Mesenchymal stem cell (in vitro differentiated cells and primary cell): ENCODE measurements at regions not wholly inside any gene's neighbourhood (a gene's known extent, or its start where the extent isn't known, plus 50 kb on each side); places are given as distances from the start of the nearest gene placed in this dataset.

ENCODE experiments used
- DNase-seq: peaks from one replicate; pipeline ENCODE4 v3.0.0-alpha.2; 2013
- H2AFZ ChIP-seq: one replicate; pipeline ENCODE4 v1.6.1; 2013; ENCODE audit warnings: low read depth, mild to moderate bottlenecking, control low read depth, inconsistent platforms, low read length, moderate library complexity
- H2AK5ac ChIP-seq: 2 replicates; pipeline ENCODE4 v1.6.1; 2013; ENCODE audit warnings: low read length, moderate library complexity, mild to moderate bottlenecking, inconsistent platforms; ENCODE audit not compliant: severe bottlenecking
- H2BK120ac ChIP-seq: one replicate; pipeline ENCODE4 v1.6.1; 2013; ENCODE audit warnings: low read depth, mild to moderate bottlenecking, inconsistent platforms, low read length, moderate library complexity
- H2BK12ac ChIP-seq, 2 experiments: one replicate each; pipeline ENCODE4 v1.6.1; 2013; ENCODE audit warnings: inconsistent platforms in 2 of 2, low read length in 2 of 2, mild to moderate bottlenecking in 2 of 2, moderate library complexity in 2 of 2, control low read depth in 1 of 2
- H2BK15ac ChIP-seq: one replicate; pipeline ENCODE4 v1.6.1; 2013; ENCODE audit warnings: mild to moderate bottlenecking, low read depth, inconsistent platforms; ENCODE audit not compliant: poor library complexity, severe bottlenecking
- H2BK5ac ChIP-seq: 2 replicates; pipeline ENCODE4 v1.6.1; 2013; ENCODE audit warnings: low read depth, mild to moderate bottlenecking, low read length, control low read depth, inconsistent platforms; ENCODE audit not compliant: poor library complexity, severe bottlenecking
- H3K14ac ChIP-seq, 2 experiments: one replicate each; pipeline ENCODE4 v1.6.1; 2013; ENCODE audit warnings: inconsistent platforms in 2 of 2, low read length in 2 of 2, control low read depth in 1 of 2, mild to moderate bottlenecking in 1 of 2, moderate library complexity in 1 of 2
- H3K18ac ChIP-seq, 2 experiments: one replicate each; pipeline ENCODE4 v1.6.1; 2013; ENCODE audit warnings: inconsistent platforms in 2 of 2, low read length in 2 of 2, control low read depth in 1 of 2, low read depth in 1 of 2, mild to moderate bottlenecking in 1 of 2
- H3K23ac ChIP-seq, 2 experiments: one replicate each; pipeline ENCODE4 v1.6.1; 2013; ENCODE audit warnings: inconsistent platforms in 2 of 2, low read length in 2 of 2, mild to moderate bottlenecking in 2 of 2, moderate library complexity in 2 of 2, control low read depth in 1 of 2
- H3K27ac ChIP-seq: 2 replicates; pipeline ENCODE4 v1.5.1; 2013; ENCODE audit warnings: mild to moderate bottlenecking, moderate library complexity, low read length, control low read depth, inconsistent platforms; ENCODE audit not compliant: poor library complexity, severe bottlenecking
- H3K27me3 ChIP-seq, 2 experiments: 2 replicates each; pipeline versions ENCODE4 v1.6.1 to v1.7.0; 2013; ENCODE audit warnings: low read length in 2 of 2, mild to moderate bottlenecking in 2 of 2, moderate library complexity in 2 of 2, control low read depth in 1 of 2, inconsistent platforms in 1 of 2; ENCODE audit not compliant: control insufficient read depth in 1 of 2, insufficient read depth in 1 of 2
- H3K36me3 ChIP-seq, 2 experiments: 2 replicates each; pipeline versions ENCODE4 v1.6.1 to v1.7.0; 2013; ENCODE audit warnings: low read length in 2 of 2, control low read depth in 1 of 2, inconsistent platforms in 1 of 2, low read depth in 1 of 2, mild to moderate bottlenecking in 1 of 2; ENCODE audit not compliant: insufficient read depth in 2 of 2, control insufficient read depth in 1 of 2
- H3K4ac ChIP-seq, 2 experiments: one replicate each; pipeline ENCODE4 v1.6.1; 2013; ENCODE audit warnings: inconsistent platforms in 2 of 2, low read length in 2 of 2, mild to moderate bottlenecking in 2 of 2, moderate library complexity in 2 of 2, control low read depth in 1 of 2, low read depth in 1 of 2
- H3K4me1 ChIP-seq: 2 replicates; pipeline ENCODE4 v1.6.1; 2013; ENCODE audit warnings: low read depth, low read length, control low read depth; ENCODE audit not compliant: control insufficient read depth, insufficient read depth
- H3K4me2 ChIP-seq: 2 replicates; pipeline ENCODE4 v1.6.1; 2013; ENCODE audit warnings: low read length, mild to moderate bottlenecking, inconsistent platforms; ENCODE audit not compliant: poor library complexity, severe bottlenecking
- H3K4me3 ChIP-seq, 2 experiments: 2 replicates each; pipeline versions ENCODE4 v1.5.1 to v1.7.0; 2013; ENCODE audit warnings: low read length in 2 of 2, mild to moderate bottlenecking in 2 of 2, control low read depth in 1 of 2, low read depth in 1 of 2; ENCODE audit not compliant: insufficient read depth in 1 of 2
- H3K79me1 ChIP-seq: replicated peaks from 2 replicates; pipeline ENCODE4 v1.6.1; 2013; ENCODE audit warnings: mild to moderate bottlenecking, control low read depth, low read length, inconsistent platforms; ENCODE audit not compliant: poor library complexity, severe bottlenecking
- H3K9ac ChIP-seq: 2 replicates; pipeline ENCODE4 v1.7.0; 2013; ENCODE audit warnings: mild to moderate bottlenecking, low read length, moderate library complexity
- H3K9me3 ChIP-seq: 2 replicates; pipeline ENCODE4 v1.7.0; 2013; ENCODE audit warnings: mild to moderate bottlenecking, low read length; ENCODE audit not compliant: control insufficient read depth
- H4K8ac ChIP-seq: one replicate; pipeline ENCODE4 v1.6.1; 2013; ENCODE audit warnings: inconsistent platforms, mild to moderate bottlenecking, low read length, moderate library complexity
- H4K91ac ChIP-seq: one replicate; pipeline ENCODE4 v1.6.1; 2013; ENCODE audit warnings: mild to moderate bottlenecking, low read length, inconsistent platforms
- WGBS: methylation state at CpG from one replicate; pipeline ENCODE4 v1.1.7; 2013; ENCODE audit warnings: mixed read lengths; 5-methylcytosine and 5-hydroxymethylcytosine counted together

GRCh38 chr1:239854922-239855321, 236.8 kb upstream of the FMN2 start:
- Histone ChIP-seq H3K9me3 (no peaks in the 10 kb centered on the region), H3K79me1 (no peaks in the 10 kb centered on the region)
- WGBS: 80% methylated on average over 1 of the region's 2 CpGs

GRCh38 chr1:239856067-239856466, 235.6 kb upstream of the FMN2 start:
- WGBS: 67% methylated on average over 6 of the region's 6 CpGs
- Histone ChIP-seq H3K79me1 (no peaks in the 10 kb centered on the region), H3K14ac (no peak overlapping the region), H2BK12ac (no peak overlapping the region), H3K36me3 (no peaks in the 10 kb centered on the region), H4K91ac (no peak overlapping the region), H3K4me1 (no peaks in the 10 kb centered on the region), H3K18ac (no peak overlapping the region), H3K4me2 (no peak overlapping the region), H2BK5ac (no peak overlapping the region), H3K4me3 (no peak overlapping the region), H3K9me3 (no peaks in the 10 kb centered on the region), H2BK15ac (no peak overlapping the region), H2AK5ac (no peak overlapping the region), H2BK120ac (no peak overlapping the region), H3K27me3 (no peaks in the 10 kb centered on the region), H2AFZ (no peak overlapping the region), H3K9ac (no peak overlapping the region), H3K23ac (no peak overlapping the region), H3K4ac (no peak overlapping the region), H3K27ac (no peak overlapping the region), H4K8ac (no peak overlapping the region)
- no peak for DNase-seq

More at GRCh38 chr1:239854922-239855321, 236.8 kb upstream of the FMN2 start:
- Histone ChIP-seq H3K36me3 (no peaks in the 10 kb centered on the region), H2BK15ac (no peak overlapping the region), H3K9ac (no peak overlapping the region), H2BK120ac (no peak overlapping the region), H3K27me3 (no peaks in the 10 kb centered on the region), H3K4me2 (no peak overlapping the region), H2BK12ac (no peak overlapping the region), H2BK5ac (no peak overlapping the region), H2AK5ac (no peak overlapping the region), H4K8ac (no peak overlapping the region), H3K4me1 (no peaks in the 10 kb centered on the region), H4K91ac (no peak overlapping the region), H3K18ac (no peak overlapping the region), H3K23ac (no peak overlapping the region), H3K4me3 (no peak overlapping the region), H3K27ac (no peak overlapping the region), H3K4ac (no peak overlapping the region), H3K14ac (no peak overlapping the region), H2AFZ (no peak overlapping the region)
- DNase-seq: no peak

GRCh38 chr1:239856924-239857323, 234.8 kb upstream of the FMN2 start:
- no peak for DNase-seq
- Histone ChIP-seq H3K9me3 (no peaks in the 10 kb centered on the region), H4K8ac (no peak overlapping the region), H2AFZ (no peak overlapping the region), H2BK5ac (no peak overlapping the region), H2BK12ac (no peak overlapping the region), H3K4me3 (no peak overlapping the region), H3K14ac (no peak overlapping the region), H3K4ac (no peak overlapping the region), H2BK15ac (no peak overlapping the region), H3K79me1 (no peaks in the 10 kb centered on the region), H2BK120ac (no peak overlapping the region), H3K23ac (no peak overlapping the region), H3K4me2 (no peak overlapping the region), H3K9ac (no peak overlapping the region), H4K91ac (no peak overlapping the region), H3K4me1 (no peaks in the 10 kb centered on the region), H3K36me3 (no peaks in the 10 kb centered on the region), H3K27ac (no peak overlapping the region), H3K27me3 (no peaks in the 10 kb centered on the region), H3K18ac (no peak overlapping the region), H2AK5ac (no peak overlapping the region)
- WGBS: 80% methylated on average over 1 of the region's 1 CpG

- no peaks in the 10 kb centered on the region for H3K9me3 ChIP-seq
- no peak overlapping the region for H4K91ac ChIP-seq
- H3K23ac ChIP-seq: no peak overlapping the region
- no peak overlapping the region for H2BK120ac ChIP-seq
- no peak overlapping the region for H2BK5ac ChIP-seq
- no peak overlapping the region for H3K14ac ChIP-seq
- H3K27me3 ChIP-seq: no peaks in the 10 kb centered on the region
- no peak overlapping the region for H3K18ac ChIP-seq
- no peaks in the 10 kb centered on the region for H3K36me3 ChIP-seq
- no peak overlapping the region for H3K4me2 ChIP-seq
- no peak overlapping the region for H2BK15ac ChIP-seq
- no peak overlapping the region for H3K4ac ChIP-seq
- no peaks in the 10 kb centered on the region for H3K79me1 ChIP-seq
- no peaks in the 10 kb centered on the region for H3K4me1 ChIP-seq
- no peak for DNase-seq
- 93% methylated on average over 2 of the region's 4 CpGs for WGBS
- H4K8ac ChIP-seq: no peak overlapping the region
- H2BK12ac ChIP-seq: no peak overlapping the region
- H3K4me3 ChIP-seq: no peak overlapping the region
- H2AK5ac ChIP-seq: no peak overlapping the region
- H3K27ac ChIP-seq: no peak overlapping the region
- no peak overlapping the region for H2AFZ ChIP-seq
- H3K9ac ChIP-seq: no peak overlapping the region
These were observed 233.6 kb upstream of the FMN2 start for GRCh38 chr1:239858057-239858456.
